Liver (tissue), 8 donors: ENCODE measurements at regions not wholly inside any gene's neighbourhood (a gene's known extent, or its start where the extent isn't known, plus 50 kb on each side); places are given as distances from the start of the nearest gene placed in this dataset.

Experiments
- DNase-seq: peaks from one replicate; pipeline ENCODE4 v3.0.0-alpha.2; 2017; ENCODE audit warnings: low spot score
- H3K27ac ChIP-seq, 2 donors: one replicate each; pipeline ENCODE4 v1.7.0; 2013; ENCODE audit warnings: inconsistent platforms in 2 of 2, low read length in 2 of 2, control low read depth in 1 of 2, low read depth in 1 of 2, mild to moderate bottlenecking in 1 of 2
- H3K27me3 ChIP-seq, 4 donors: one replicate each; pipeline versions ENCODE4 v1.6.1 to v1.7.0; 2013; ENCODE audit warnings: low read length in 3 of 4, inconsistent platforms in 1 of 4, mild to moderate bottlenecking in 1 of 4, moderate library complexity in 1 of 4; ENCODE audit not compliant: control insufficient read depth in 4 of 4, insufficient read depth in 4 of 4
- H3K36me3 ChIP-seq, 4 donors: one replicate each; pipeline versions ENCODE4 v1.6.1 to v1.7.0; 2013; ENCODE audit warnings: low read length in 3 of 4, mild to moderate bottlenecking in 3 of 4, low read depth in 1 of 4, moderate library complexity in 1 of 4; ENCODE audit not compliant: control insufficient read depth in 4 of 4, insufficient read depth in 3 of 4
- H3K4me1 ChIP-seq, 4 donors: one replicate each; pipeline versions ENCODE4 v1.6.1 to v1.7.0; 2013; ENCODE audit warnings: low read length in 3 of 4, mild to moderate bottlenecking in 3 of 4, moderate library complexity in 1 of 4; ENCODE audit not compliant: control insufficient read depth in 4 of 4, insufficient read depth in 4 of 4
- H3K4me3 ChIP-seq, 3 donors: one replicate each; pipeline versions ENCODE4 v1.6.1 to v1.7.0; 2013; ENCODE audit warnings: low read length in 3 of 3, control low read depth in 1 of 3, low read depth in 1 of 3, mild to moderate bottlenecking in 1 of 3
- H3K9ac ChIP-seq, 2 donors: one replicate each; pipeline ENCODE4 v1.7.0; 2013; ENCODE audit warnings: low read length in 2 of 2, mild to moderate bottlenecking in 2 of 2, moderate library complexity in 2 of 2, control low read depth in 1 of 2, low read depth in 1 of 2
- H3K9me3 ChIP-seq, 4 donors: one replicate each; pipeline versions ENCODE4 v1.6.1 to v1.7.0; 2013; ENCODE audit warnings: low read length in 3 of 4; ENCODE audit not compliant: control insufficient read depth in 4 of 4
- EGR1 ChIP-seq, 2 donors: IDR thresholded peaks; 2 replicates each; pipeline ENCODE4 v1.6.1; 2016 to 2018; ENCODE audit warnings: antibody characterized with exemption in 2 of 2, low read depth in 2 of 2
- FOXA1 ChIP-seq: IDR thresholded peaks from 2 replicates; pipeline ENCODE4 v1.6.1; 2016; ENCODE audit warnings: antibody characterized with exemption
- FOXA2 ChIP-seq: IDR thresholded peaks from 2 replicates; pipeline ENCODE4 v1.6.1; 2016; ENCODE audit warnings: antibody characterized with exemption
- GABPA ChIP-seq, 2 donors: IDR thresholded peaks in 1 of 2; conservative IDR thresholded peaks in 1 of 2; 2 replicates each; pipeline ENCODE4 v1.6.1; 2016; ENCODE audit warnings: antibody characterized with exemption in 2 of 2, mild to moderate bottlenecking in 1 of 2, moderate library complexity in 1 of 2
- HNF4A ChIP-seq, 2 donors: conservative IDR thresholded peaks; 2 replicates each; pipeline ENCODE4 v1.6.1; 2016; ENCODE audit warnings: antibody characterized with exemption in 2 of 2, mild to moderate bottlenecking in 2 of 2
- HNF4G ChIP-seq: IDR thresholded peaks from 2 replicates; pipeline ENCODE4 v1.6.1; 2016; ENCODE audit warnings: antibody characterized with exemption
- JUND ChIP-seq, 2 donors: IDR thresholded peaks; 2 replicates each; pipeline ENCODE4 v1.6.1; 2016; ENCODE audit warnings: antibody characterized with exemption in 2 of 2
- MAX ChIP-seq: IDR thresholded peaks from 2 replicates; pipeline ENCODE4 v1.6.1; 2016; ENCODE audit warnings: antibody characterized with exemption
- NR2F2 ChIP-seq: IDR thresholded peaks from 2 replicates; pipeline ENCODE4 v1.6.1; 2016; ENCODE audit warnings: antibody characterized with exemption
- RAD21 ChIP-seq, 2 donors: IDR thresholded peaks; 2 replicates each; pipeline ENCODE4 v1.6.1; 2016; ENCODE audit warnings: antibody characterized with exemption in 2 of 2, mild to moderate bottlenecking in 2 of 2
- RXRA ChIP-seq, 2 donors: IDR thresholded peaks; 2 replicates each; pipeline ENCODE4 v1.6.1; 2017 to 2018; ENCODE audit warnings: antibody characterized with exemption in 2 of 2, mild to moderate bottlenecking in 1 of 2
- SP1 ChIP-seq: IDR thresholded peaks from 2 replicates; pipeline ENCODE4 v1.6.1; 2018; ENCODE audit warnings: antibody characterized with exemption, mild to moderate bottlenecking
- TAF1 ChIP-seq: conservative IDR thresholded peaks from 2 replicates; pipeline ENCODE4 v1.6.1; 2016; ENCODE audit warnings: antibody characterized with exemption, mild to moderate bottlenecking
- YY1 ChIP-seq: IDR thresholded peaks from 2 replicates; pipeline ENCODE4 v1.6.1; 2016; ENCODE audit warnings: antibody characterized with exemption, mild to moderate bottlenecking
- WGBS: extraction: QIAGEN DNeasy Blood & Tissue Kit; methylation state at CpG from one replicate; pipeline ENCODE4 v1.1.7; 2013; 5-methylcytosine and 5-hydroxymethylcytosine counted together
- TF ChIP-seq, protein P1 (sequence below): IDR thresholded peaks from 2 replicates; pipeline ENCODE4 v1.6.1; 2016; ENCODE audit warnings: antibody characterized with exemption
- TF ChIP-seq, protein P2 (sequence below): IDR thresholded peaks from 2 replicates; pipeline ENCODE4 v1.6.1; 2016; ENCODE audit warnings: antibody characterized with exemption, mild to moderate bottlenecking
- TF ChIP-seq, protein P3 (sequence below): IDR thresholded peaks from 2 replicates; pipeline ENCODE4 v1.6.1; 2016; ENCODE audit warnings: antibody characterized with exemption
- TF ChIP-seq, protein P4 (sequence below): fragments of 150-350 bp; IDR thresholded peaks from 2 replicates; pipeline ENCODE4 v1.5.1; 2017; ENCODE audit warnings: improper control_type of control experiment, low read depth, low read length; ENCODE audit not compliant: missing input control
- donor health status: healthy.
- donor health status: healthy.
- donor health status: healthy.
- donor health status: healthy.
- donor health status: healthy.

- Histone ChIP-seq H3K4me3 (no peak overlapping the region), H3K36me3 (no peaks in the 10 kb centered on the region), H3K27ac (no peak overlapping the region), H3K4me1 (no peaks in the 10 kb centered on the region), H3K9ac (no peak overlapping the region), H3K9me3 (no peaks in the 10 kb centered on the region), H3K27me3 (peaks cover 0 to 10% (median 0%) of the 10 kb centered on the region in 4 donors)
- no peak for DNase-seq
- 49% methylated on average over 2 of the region's 2 CpGs for WGBS
- TF ChIP-seq YY1: no peak
- TF ChIP-seq JUND (IDR thresholded peaks at IDR 0.05): no peak
- TF ChIP-seq, protein P1, sequence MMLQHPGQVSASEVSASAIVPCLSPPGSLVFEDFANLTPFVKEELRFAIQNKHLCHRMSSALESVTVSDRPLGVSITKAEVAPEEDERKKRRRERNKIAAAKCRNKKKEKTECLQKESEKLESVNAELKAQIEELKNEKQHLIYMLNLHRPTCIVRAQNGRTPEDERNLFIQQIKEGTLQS: no peak
- TF ChIP-seq RXRA (IDR thresholded peaks at IDR 0.05): no peak
- no peak for TF ChIP-seq HNF4G
- TF ChIP-seq, protein P2, sequence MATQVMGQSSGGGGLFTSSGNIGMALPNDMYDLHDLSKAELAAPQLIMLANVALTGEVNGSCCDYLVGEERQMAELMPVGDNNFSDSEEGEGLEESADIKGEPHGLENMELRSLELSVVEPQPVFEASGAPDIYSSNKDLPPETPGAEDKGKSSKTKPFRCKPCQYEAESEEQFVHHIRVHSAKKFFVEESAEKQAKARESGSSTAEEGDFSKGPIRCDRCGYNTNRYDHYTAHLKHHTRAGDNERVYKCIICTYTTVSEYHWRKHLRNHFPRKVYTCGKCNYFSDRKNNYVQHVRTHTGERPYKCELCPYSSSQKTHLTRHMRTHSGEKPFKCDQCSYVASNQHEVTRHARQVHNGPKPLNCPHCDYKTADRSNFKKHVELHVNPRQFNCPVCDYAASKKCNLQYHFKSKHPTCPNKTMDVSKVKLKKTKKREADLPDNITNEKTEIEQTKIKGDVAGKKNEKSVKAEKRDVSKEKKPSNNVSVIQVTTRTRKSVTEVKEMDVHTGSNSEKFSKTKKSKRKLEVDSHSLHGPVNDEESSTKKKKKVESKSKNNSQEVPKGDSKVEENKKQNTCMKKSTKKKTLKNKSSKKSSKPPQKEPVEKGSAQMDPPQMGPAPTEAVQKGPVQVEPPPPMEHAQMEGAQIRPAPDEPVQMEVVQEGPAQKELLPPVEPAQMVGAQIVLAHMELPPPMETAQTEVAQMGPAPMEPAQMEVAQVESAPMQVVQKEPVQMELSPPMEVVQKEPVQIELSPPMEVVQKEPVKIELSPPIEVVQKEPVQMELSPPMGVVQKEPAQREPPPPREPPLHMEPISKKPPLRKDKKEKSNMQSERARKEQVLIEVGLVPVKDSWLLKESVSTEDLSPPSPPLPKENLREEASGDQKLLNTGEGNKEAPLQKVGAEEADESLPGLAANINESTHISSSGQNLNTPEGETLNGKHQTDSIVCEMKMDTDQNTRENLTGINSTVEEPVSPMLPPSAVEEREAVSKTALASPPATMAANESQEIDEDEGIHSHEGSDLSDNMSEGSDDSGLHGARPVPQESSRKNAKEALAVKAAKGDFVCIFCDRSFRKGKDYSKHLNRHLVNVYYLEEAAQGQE: no peak
- TF ChIP-seq, protein P3, sequence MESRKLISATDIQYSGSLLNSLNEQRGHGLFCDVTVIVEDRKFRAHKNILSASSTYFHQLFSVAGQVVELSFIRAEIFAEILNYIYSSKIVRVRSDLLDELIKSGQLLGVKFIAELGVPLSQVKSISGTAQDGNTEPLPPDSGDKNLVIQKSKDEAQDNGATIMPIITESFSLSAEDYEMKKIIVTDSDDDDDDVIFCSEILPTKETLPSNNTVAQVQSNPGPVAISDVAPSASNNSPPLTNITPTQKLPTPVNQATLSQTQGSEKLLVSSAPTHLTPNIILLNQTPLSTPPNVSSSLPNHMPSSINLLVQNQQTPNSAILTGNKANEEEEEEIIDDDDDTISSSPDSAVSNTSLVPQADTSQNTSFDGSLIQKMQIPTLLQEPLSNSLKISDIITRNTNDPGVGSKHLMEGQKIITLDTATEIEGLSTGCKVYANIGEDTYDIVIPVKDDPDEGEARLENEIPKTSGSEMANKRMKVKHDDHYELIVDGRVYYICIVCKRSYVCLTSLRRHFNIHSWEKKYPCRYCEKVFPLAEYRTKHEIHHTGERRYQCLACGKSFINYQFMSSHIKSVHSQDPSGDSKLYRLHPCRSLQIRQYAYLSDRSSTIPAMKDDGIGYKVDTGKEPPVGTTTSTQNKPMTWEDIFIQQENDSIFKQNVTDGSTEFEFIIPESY: no peak
- no peak for TF ChIP-seq EGR1 (IDR thresholded peaks at IDR 0.05; ENCODE audit: low read depth in 2 of 2)
- no peak for TF ChIP-seq HNF4A (conservative IDR thresholded peaks at IDR 0.05)
- TF ChIP-seq SP1: no peak
- no peak for TF ChIP-seq GABPA (IDR thresholded peaks at IDR 0.05 in 1 of 2, conservative IDR thresholded peaks at IDR 0.05 in 1 of 2)
- TF ChIP-seq NR2F2: no peak
- no peak for TF ChIP-seq FOXA2
- TF ChIP-seq, protein P4, sequence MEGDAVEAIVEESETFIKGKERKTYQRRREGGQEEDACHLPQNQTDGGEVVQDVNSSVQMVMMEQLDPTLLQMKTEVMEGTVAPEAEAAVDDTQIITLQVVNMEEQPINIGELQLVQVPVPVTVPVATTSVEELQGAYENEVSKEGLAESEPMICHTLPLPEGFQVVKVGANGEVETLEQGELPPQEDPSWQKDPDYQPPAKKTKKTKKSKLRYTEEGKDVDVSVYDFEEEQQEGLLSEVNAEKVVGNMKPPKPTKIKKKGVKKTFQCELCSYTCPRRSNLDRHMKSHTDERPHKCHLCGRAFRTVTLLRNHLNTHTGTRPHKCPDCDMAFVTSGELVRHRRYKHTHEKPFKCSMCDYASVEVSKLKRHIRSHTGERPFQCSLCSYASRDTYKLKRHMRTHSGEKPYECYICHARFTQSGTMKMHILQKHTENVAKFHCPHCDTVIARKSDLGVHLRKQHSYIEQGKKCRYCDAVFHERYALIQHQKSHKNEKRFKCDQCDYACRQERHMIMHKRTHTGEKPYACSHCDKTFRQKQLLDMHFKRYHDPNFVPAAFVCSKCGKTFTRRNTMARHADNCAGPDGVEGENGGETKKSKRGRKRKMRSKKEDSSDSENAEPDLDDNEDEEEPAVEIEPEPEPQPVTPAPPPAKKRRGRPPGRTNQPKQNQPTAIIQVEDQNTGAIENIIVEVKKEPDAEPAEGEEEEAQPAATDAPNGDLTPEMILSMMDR: no peak
- no peak for TF ChIP-seq FOXA1
- no peak for TF ChIP-seq RAD21 (IDR thresholded peaks at IDR 0.05)
These were observed 273.0 kb upstream of the LRTM1 start for GRCh38 chr3:55200906-55201305.

GRCh38 chr3:55198554-55198953 is 270.7 kb upstream of the LRTM1 start:
- Histone ChIP-seq H3K27me3 (peaks cover 0 to 2% (median 0%) of the 10 kb centered on the region in 4 donors), H3K9ac (no peak overlapping the region)
- WGBS: 85% methylated on average over 4 of the region's 4 CpGs
- TF ChIP-seq JUND (IDR thresholded peaks at IDR 0.05): no peak
- TF ChIP-seq SP1: no peak
- TF ChIP-seq, protein P4: no peak
- no peak for TF ChIP-seq EGR1 (IDR thresholded peaks at IDR 0.05; ENCODE audit: low read depth in 2 of 2)
- no peak for TF ChIP-seq FOXA2
- TF ChIP-seq, protein P1: no peak
- no peak for TF ChIP-seq HNF4G
- no peak for TF ChIP-seq MAX
- no peak for TF ChIP-seq TAF1
- TF ChIP-seq, protein P3: no peak
- TF ChIP-seq FOXA1: no peak
- no peak for TF ChIP-seq HNF4A (conservative IDR thresholded peaks at IDR 0.05)
- TF ChIP-seq RAD21 (IDR thresholded peaks at IDR 0.05): no peak
- no peak for TF ChIP-seq YY1

More at GRCh38 chr3:55198554-55198953, 270.7 kb upstream of the LRTM1 start:
- Histone ChIP-seq H3K4me3 (no peak overlapping the region), H3K27ac (no peak overlapping the region), H3K36me3 (no peaks in the 10 kb centered on the region), H3K4me1 (no peaks in the 10 kb centered on the region), H3K9me3 (no peaks in the 10 kb centered on the region)
- DNase-seq: no peak
